Mammary epithelial cell (primary cell): ENCODE measurements at regions not wholly inside any gene's neighbourhood (a gene's known extent, or its start where the extent isn't known, plus 50 kb on each side); places are given as distances from the start of the nearest gene placed in this dataset.

Experiments used
- CTCF ChIP-seq, 2 donors: IDR thresholded peaks in 1 of 2; conservative IDR thresholded peaks in 1 of 2; 2 replicates each; pipeline ENCODE4 v1.5.1; 2011 to 2012; ENCODE audit warnings: inconsistent platforms in 2 of 2, low read length in 2 of 2, mild to moderate bottlenecking in 2 of 2, control low read depth in 1 of 2, low read depth in 1 of 2; ENCODE audit not compliant: insufficient read depth in 1 of 2; ENCODE audit errors: extremely low read depth in 1 of 2
- EZH2 ChIP-seq: IDR thresholded peaks from 2 replicates; pipeline ENCODE4 v1.6.1; 2012; ENCODE audit warnings: low read length, inconsistent platforms, borderline replicate concordance

DNA sequence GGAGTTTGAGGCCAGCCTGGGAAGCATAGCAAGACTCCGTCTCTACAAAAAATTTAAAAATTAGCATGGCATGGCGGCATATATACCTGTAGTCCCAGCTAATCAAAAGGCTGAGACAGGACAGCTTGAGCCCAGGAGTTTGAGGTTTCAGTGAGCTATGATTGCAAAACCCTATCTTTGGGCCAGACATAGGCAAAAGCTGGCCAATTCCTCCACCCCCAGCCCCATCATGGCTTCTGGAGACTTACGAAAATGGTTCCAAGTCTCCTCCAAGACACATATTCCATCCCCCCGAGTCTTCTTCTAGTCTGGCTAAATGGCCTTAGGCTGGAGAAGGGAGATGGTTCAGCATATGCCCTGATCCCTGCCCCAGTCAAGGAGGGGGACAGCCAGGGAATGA is 172.8 kb upstream of the HAAO start:
- no peak for TF ChIP-seq EZH2
- no peak for TF ChIP-seq CTCF (conservative IDR thresholded peaks at IDR 0.05 in 1 of 2, IDR thresholded peaks at IDR 0.05 in 1 of 2; ENCODE audit: extremely low read depth in 1 of 2, insufficient read depth in 1 of 2, low read depth in 1 of 2, low read length in 2 of 2)
